ENCODE measurements at regions not wholly inside any gene's neighbourhood (a gene's known extent, or its start where the extent isn't known, plus 50 kb on each side); places are given as distances from the start of the nearest gene placed in this dataset.

DNA sequence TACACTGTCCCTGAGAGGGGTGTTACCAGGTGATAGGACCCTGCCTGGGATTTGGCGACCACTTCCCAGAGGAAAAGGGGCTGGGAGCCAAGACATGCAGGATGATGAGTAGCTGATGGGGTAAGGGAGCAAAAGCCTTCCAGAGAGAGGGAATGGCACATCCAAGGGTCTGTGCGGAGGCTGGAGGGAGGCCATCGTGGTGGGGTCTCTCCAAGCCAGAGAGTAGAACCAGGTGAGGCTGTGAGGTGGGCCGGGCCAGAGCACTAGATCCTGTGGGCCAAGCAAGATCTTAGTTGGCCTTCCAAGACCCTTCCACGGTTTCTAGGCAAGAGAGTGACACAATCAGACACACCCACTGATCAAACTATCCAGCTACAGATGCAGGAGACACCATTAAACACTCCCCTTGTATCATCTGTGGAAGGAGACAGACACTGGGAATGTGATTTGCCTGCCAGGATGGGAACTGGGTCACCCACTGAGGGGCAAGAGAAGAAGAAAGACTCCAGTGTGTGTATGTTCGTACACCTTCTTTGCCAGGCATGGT lies 128.9 kb downstream of the BANF2 start:
- TF ChIP-seq EZH2 (IDR thresholded peaks at IDR 0.05) = no peak
- no peak for TF ChIP-seq POLR2AphosphoS5 (IDR thresholded peaks at IDR 0.05; ENCODE audit: borderline replicate concordance, low read depth, low read length)
- no peak for TF ChIP-seq FOXP2 (optimal IDR thresholded peaks at IDR 0.05; ENCODE audit: control extremely low read depth, extremely low read length, insufficient read depth)
- no peak overlapping the region for H3K9ac ChIP-seq (ENCODE audit: insufficient read length)
- H3K4me3 ChIP-seq = no peak overlapping the region
- no peaks in the 10 kb centered on the region for H3K36me3 ChIP-seq (ENCODE audit: insufficient read depth, low read length)
- H3K9me3 ChIP-seq (ENCODE audit: low read depth, low read length) = no peaks in the 10 kb centered on the region
- DNase-seq (ENCODE audit: low read depth, low spot score) = no peak
- H3K27ac ChIP-seq = no peak overlapping the region

DNA sequence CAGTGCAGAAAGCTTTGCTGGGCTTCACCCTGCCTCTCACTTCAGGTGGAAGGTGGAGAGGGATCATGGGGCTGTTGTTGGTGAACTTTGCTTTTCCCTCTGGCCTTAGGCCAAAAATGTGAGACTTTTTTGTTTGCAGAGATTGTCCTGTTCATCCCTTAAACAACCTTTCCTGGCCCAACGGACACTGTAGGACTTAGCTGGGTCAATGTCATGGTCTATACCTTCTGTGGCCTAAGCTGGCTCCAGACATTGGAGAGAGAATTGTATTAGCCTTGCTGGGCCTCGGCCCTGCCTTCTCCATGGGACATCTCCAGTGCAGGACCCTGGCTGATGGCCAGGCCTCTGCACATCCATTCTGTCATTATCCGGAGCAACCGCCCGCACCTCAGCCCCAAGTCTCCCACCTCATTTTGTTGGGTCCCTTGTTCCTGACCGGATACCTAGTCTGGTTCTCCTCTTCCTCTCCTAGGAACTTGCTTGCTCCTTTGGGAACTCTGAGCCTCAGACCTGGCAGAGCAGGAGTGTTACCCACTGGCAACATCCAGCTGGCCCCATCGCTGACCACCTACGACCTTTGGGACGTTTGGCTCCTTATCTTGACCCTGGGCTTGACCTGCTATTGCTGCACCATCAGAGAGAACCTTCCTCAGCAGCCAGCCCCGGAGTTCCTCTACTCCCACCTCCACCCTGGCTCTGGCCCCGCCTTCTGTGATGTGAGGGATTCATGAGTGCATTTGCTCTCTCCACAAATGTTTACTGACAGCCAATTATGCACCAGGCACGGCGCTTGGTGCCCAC lies 128.2 kb downstream of the BANF2 start:
- no peak overlapping the region for H3K9ac ChIP-seq (ENCODE audit: insufficient read length)
- H3K9me3 ChIP-seq (ENCODE audit: low read depth, low read length) = no peaks in the 10 kb centered on the region
- no peak for DNase-seq (ENCODE audit: low read depth, low spot score)
- TF ChIP-seq FOXP2 (optimal IDR thresholded peaks at IDR 0.05; ENCODE audit: control extremely low read depth, extremely low read length, insufficient read depth) = no peak
- no peak for TF ChIP-seq POLR2AphosphoS5 (IDR thresholded peaks at IDR 0.05; ENCODE audit: borderline replicate concordance, low read depth, low read length)
- TF ChIP-seq EZH2 (IDR thresholded peaks at IDR 0.05) = no peak
- no peaks in the 10 kb centered on the region for H3K36me3 ChIP-seq (ENCODE audit: insufficient read depth, low read length)
- no peak overlapping the region for H3K4me3 ChIP-seq
- H3K27ac ChIP-seq = no peak overlapping the region

DNA sequence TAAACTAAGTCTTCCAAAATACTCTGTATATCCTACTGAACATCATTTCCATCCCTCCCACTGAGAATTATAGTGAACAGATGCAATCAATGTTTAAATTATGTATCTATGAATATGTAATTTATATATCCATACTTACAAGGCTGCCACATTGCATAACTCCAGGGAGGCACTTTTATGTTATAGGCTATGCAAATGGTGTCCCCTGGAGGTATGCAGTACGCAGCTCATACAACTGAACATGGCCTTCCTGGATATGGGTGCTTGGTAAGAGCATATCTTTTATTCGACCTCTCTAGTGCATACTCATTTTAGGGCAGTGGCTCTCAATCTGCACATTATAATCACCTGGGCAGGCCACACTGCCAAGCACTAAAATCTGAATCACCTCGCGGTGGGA lies 127.3 kb downstream of the BANF2 start:
- peak; percentile 66 for DNase-seq (ENCODE audit: low read depth, low spot score)
- no peak for TF ChIP-seq POLR2AphosphoS5 (IDR thresholded peaks at IDR 0.05; ENCODE audit: borderline replicate concordance, low read depth, low read length)
- TF ChIP-seq FOXP2 (optimal IDR thresholded peaks at IDR 0.05; ENCODE audit: control extremely low read depth, extremely low read length, insufficient read depth) = no peak
- TF ChIP-seq EZH2 (IDR thresholded peaks at IDR 0.05) = no peak
- Histone ChIP-seq H3K4me3 (peak overlapping the region; percentile 40; the same call in 1 of the 2 replicates), H3K9ac (ENCODE audit: insufficient read length) (no peak overlapping the region), H3K9me3 (ENCODE audit: low read depth, low read length) (no peaks in the 10 kb centered on the region), H3K36me3 (ENCODE audit: insufficient read depth, low read length) (no peaks in the 10 kb centered on the region), H3K27ac (peak overlapping the region; percentile 14; the same call in 1 of the 2 replicates)

DNA sequence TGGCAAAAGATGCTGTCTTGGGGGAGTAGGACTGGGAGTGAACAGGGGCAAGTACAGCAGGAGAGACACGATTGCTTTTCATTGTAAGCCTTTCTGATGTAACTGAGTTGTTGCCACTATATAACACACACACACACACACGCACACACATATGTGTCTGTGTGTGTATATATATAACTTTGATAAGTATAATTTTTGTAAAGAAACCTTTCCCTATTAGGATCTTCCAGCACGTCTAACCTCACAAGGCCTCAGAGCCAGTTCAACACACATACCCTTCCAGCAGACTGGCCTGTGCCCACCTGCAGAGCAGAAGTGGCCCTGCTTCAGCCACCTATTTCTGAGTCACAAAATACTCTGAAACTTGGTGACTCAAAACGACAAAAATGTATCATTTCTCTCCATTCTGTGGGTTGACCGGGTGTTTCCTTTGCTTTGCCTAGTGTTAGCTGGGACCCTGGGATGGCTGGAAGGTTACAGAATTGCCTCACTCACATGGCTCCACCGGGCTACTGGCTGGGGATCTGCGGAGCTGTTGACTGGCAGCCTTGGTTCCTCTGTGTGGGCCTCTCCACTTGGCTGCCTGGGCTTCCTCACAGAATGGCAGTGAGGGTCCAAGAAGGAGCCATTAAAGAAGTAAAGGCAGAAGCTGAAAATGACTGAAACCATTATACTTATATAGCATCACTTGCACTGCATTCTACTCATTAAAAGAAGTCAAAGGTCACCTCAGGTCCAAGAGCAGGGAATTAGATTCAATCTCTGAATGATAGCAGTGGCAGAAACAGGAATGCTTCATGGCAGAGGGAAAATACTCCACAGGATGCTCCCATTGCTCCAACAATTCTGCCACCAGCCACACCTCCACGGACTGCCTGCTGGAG lies 126.4 kb downstream of the BANF2 start:
- H3K27ac ChIP-seq = no peak overlapping the region
- no peaks in the 10 kb centered on the region for H3K9me3 ChIP-seq (ENCODE audit: low read depth, low read length)
- TF ChIP-seq EZH2 (IDR thresholded peaks at IDR 0.05) = no peak
- TF ChIP-seq FOXP2 (optimal IDR thresholded peaks at IDR 0.05; ENCODE audit: control extremely low read depth, extremely low read length, insufficient read depth) = no peak
- no peak for TF ChIP-seq POLR2AphosphoS5 (IDR thresholded peaks at IDR 0.05; ENCODE audit: borderline replicate concordance, low read depth, low read length)
- DNase-seq (ENCODE audit: low read depth, low spot score) = no peak
- H3K4me3 ChIP-seq = no peak overlapping the region
- H3K36me3 ChIP-seq (ENCODE audit: insufficient read depth, low read length) = no peaks in the 10 kb centered on the region
- no peak overlapping the region for H3K9ac ChIP-seq (ENCODE audit: insufficient read length)

DNA sequence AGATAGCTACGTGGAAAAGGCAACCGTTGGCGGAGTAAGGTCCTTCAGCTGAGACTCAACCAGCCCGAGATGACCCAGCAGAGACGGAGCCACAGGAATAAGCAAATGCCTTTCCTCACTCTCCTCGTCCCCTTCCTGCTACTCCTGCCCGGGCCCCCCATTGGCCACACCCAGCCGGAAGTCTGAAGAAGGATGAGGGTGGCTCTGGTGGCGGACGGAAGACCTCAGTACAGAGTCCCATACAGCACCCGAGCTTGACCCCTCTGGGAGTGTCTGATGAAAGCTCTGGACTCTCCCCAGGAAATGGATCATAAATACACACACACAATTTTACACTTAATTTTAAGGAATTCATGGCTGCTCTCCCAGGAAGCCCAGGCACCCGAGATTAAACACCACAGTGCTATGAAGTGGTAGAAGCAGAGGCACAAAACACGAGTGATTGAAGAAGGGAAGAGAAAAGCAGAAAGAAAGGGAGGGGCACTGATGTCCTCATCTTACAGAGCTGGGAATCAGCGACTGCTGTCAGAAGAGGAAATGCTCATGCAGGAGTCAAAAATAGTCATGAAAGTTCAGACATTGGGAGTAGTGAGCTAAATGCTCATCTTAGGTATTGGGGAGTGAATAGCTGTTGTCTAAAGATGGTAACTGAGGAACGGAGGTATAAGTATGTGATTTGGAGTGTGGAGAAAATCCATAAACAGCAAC lies 125.6 kb downstream of the BANF2 start:
- H3K36me3 ChIP-seq (ENCODE audit: insufficient read depth, low read length) = no peaks in the 10 kb centered on the region
- no peak overlapping the region for H3K27ac ChIP-seq
- H3K4me3 ChIP-seq = no peak overlapping the region
- H3K9me3 ChIP-seq (ENCODE audit: low read depth, low read length) = no peaks in the 10 kb centered on the region
- no peak for DNase-seq (ENCODE audit: low read depth, low spot score)
- no peak overlapping the region for H3K9ac ChIP-seq (ENCODE audit: insufficient read length)
- TF ChIP-seq EZH2 (IDR thresholded peaks at IDR 0.05) = no peak
- TF ChIP-seq FOXP2 (optimal IDR thresholded peaks at IDR 0.05; ENCODE audit: control extremely low read depth, extremely low read length, insufficient read depth) = no peak
- TF ChIP-seq POLR2AphosphoS5 (IDR thresholded peaks at IDR 0.05; ENCODE audit: borderline replicate concordance, low read depth, low read length) = no peak

DNA sequence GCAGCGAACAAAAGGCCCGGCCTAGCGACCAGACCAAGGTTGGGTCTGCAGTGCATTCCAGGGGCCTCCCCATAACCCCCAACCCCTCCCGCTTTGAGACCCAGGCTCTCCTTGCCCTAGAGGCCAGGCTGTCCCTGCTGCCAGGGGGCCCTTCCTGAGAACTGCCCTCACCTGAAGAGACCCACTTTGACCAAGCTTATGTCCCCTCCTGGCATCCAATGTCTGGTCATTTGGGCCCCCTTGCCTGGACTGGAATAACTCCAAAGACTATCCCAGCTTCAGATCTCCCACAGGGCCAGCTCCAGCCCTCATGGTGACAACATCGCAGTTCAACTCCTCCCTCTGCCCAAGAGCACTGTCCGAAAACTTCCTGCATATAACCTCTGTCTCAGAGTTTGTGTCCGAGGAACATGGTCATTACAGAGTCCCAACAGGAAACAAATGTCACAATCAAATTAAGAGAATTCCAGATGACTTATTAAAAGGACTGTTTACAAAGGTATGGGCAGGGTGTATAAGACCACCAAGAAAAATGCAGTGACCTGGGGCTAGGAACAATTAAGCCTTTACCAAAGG lies 125.0 kb downstream of the BANF2 start:
- no peak for TF ChIP-seq EZH2 (IDR thresholded peaks at IDR 0.05)
- TF ChIP-seq POLR2AphosphoS5 (IDR thresholded peaks at IDR 0.05; ENCODE audit: borderline replicate concordance, low read depth, low read length) = no peak
- no peak for TF ChIP-seq FOXP2 (optimal IDR thresholded peaks at IDR 0.05; ENCODE audit: control extremely low read depth, extremely low read length, insufficient read depth)
- DNase-seq (ENCODE audit: low read depth, low spot score) = no peak
- H3K27ac ChIP-seq = no peak overlapping the region
- no peaks in the 10 kb centered on the region for H3K36me3 ChIP-seq (ENCODE audit: insufficient read depth, low read length)
- no peak overlapping the region for H3K4me3 ChIP-seq
- no peak overlapping the region for H3K9ac ChIP-seq (ENCODE audit: insufficient read length)
- H3K9me3 ChIP-seq (ENCODE audit: low read depth, low read length) = no peaks in the 10 kb centered on the region

DNA sequence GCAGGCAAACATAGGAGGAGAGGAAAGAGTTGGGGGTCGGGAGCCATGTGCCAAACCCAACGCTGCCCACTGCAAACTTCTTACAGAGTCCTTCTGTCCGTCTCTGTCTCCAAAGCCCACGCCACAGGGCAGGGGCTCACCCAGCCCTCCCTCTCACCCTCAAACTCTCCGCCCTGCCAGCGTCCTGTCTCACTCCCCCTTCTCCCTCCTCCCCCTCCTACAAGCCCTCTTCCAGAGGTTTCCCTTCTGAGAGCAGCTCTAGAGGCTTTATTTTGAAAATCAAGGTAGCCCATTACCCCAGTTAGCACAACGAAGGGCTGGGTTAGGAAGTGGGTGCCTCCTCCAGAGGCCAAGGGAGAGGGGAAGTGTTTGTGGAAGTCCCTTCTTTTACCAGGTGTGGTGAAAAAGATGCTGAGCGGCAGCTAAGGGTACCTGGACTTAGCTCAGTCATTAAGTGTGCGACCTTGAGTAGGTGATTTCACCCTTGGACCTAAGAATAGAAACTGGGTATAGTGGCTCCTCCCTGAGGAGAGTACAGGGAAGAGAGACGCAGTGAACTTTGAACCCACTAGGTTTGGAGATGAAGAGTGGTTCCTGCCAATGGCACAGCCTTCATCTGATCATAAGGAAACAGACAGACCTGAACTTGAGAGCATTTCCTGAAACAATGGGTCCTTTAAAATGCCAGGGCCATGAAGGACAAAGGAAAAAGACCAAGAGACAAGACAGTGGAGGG lies 123.8 kb downstream of the BANF2 start:
- Histone ChIP-seq H3K36me3 (ENCODE audit: insufficient read depth, low read length) (no peaks in the 10 kb centered on the region), H3K27ac (no peak overlapping the region), H3K9ac (ENCODE audit: insufficient read length) (no peak overlapping the region), H3K4me3 (no peak overlapping the region), H3K9me3 (ENCODE audit: low read depth, low read length) (no peaks in the 10 kb centered on the region)
- no peak for DNase-seq (ENCODE audit: low read depth, low spot score)
- TF ChIP-seq EZH2 (IDR thresholded peaks at IDR 0.05) (no peak), POLR2AphosphoS5 (IDR thresholded peaks at IDR 0.05; ENCODE audit: borderline replicate concordance, low read depth, low read length) (no peak), FOXP2 (optimal IDR thresholded peaks at IDR 0.05; ENCODE audit: control extremely low read depth, extremely low read length, insufficient read depth) (no peak)

Data from SK-N-MC (cell line).